ENCODE measurements at regions not wholly inside any gene's neighbourhood (a gene's known extent, or its start where the extent isn't known, plus 50 kb on each side); places are given as distances from the start of the nearest gene placed in this dataset.

GRCh38 chr12:39012870-39013269 lies 107.5 kb upstream of the CPNE8 start:
- no peak for FAIRE-seq
- intact Hi-C loops (cut with micrococcal nuclease): no loop called here
- no peak for DNase-seq (ENCODE audit: low read depth, low spot score)

More at GRCh38 chr12:39012870-39013269, 107.5 kb upstream of the CPNE8 start:
- TF ChIP-seq FOS (IDR thresholded peaks at IDR 0.05; ENCODE audit: borderline replicate concordance, insufficient read depth, low read length): no peak
- TF ChIP-seq GATA2 (IDR thresholded peaks at IDR 0.05; ENCODE audit: insufficient read depth, insufficient read length, low read depth, low read length): no peak
- TF ChIP-seq MAX (IDR thresholded peaks at IDR 0.05; ENCODE audit: insufficient read depth, insufficient read length): no peak
- TF ChIP-seq MYC (IDR thresholded peaks at IDR 0.05; ENCODE audit: low read depth, low read length): no peak
- no peak for TF ChIP-seq CTCF (IDR thresholded peaks at IDR 0.05; ENCODE audit: extremely low read depth in 1 of 2, insufficient read depth in 1 of 2, low read depth in 1 of 2, low read length in 2 of 2)
- TF ChIP-seq EZH2 (IDR thresholded peaks at IDR 0.05; ENCODE audit: borderline replicate concordance, low read depth, low read length, severe bottlenecking): no peak
- TF ChIP-seq JUN (IDR thresholded peaks at IDR 0.05; ENCODE audit: borderline replicate concordance, insufficient read depth, insufficient read length, low read depth): no peak
- no peak for TF ChIP-seq POLR2A (IDR thresholded peaks at IDR 0.05; ENCODE audit: low read depth, low read length)
- no peak for TF ChIP-seq POLR2AphosphoS5 (IDR thresholded peaks at IDR 0.05; ENCODE audit: insufficient read depth, low read depth, low read length)
- ChIA-PET POLR2A (no interaction called here), CTCF (no interaction called here)
- Histone ChIP-seq H3K4me1 (ENCODE audit: control insufficient read depth, extremely low read depth, insufficient read depth, low read length) (no peaks in the 10 kb centered on the region), H3K4me2 (ENCODE audit: insufficient read depth, low read length) (no peak overlapping the region), H3K9ac (replicated peaks; ENCODE audit: extremely low read depth, insufficient read depth, low read length) (no peak overlapping the region), H3K9me3 (replicated peaks; ENCODE audit: control insufficient read depth, insufficient read depth, low read length) (no peaks in the 10 kb centered on the region), H3K9me1 (replicated peaks; ENCODE audit: control insufficient read depth, extremely low read depth, insufficient read depth, low read length) (no peaks in the 10 kb centered on the region), H3K36me3 (ENCODE audit: control insufficient read depth in 2 of 2, extremely low read depth in 1 of 2, insufficient read depth in 2 of 2, low read length in 2 of 2) (no peaks in the 10 kb centered on the region), H2AFZ (ENCODE audit: low read depth, low read length) (no peak overlapping the region), H3K27ac (ENCODE audit: insufficient read depth, low read depth, low read length) (no peak overlapping the region), H3K27me3 (ENCODE audit: control insufficient read depth in 2 of 2, insufficient read depth in 2 of 2, low read length in 2 of 2) (no peaks in the 10 kb centered on the region), H3K4me3 (replicated peaks in 1 of 3; ENCODE audit: insufficient read depth in 1 of 3, low read depth in 1 of 3, low read length in 3 of 3) (no peak overlapping the region), H3K79me2 (ENCODE audit: control insufficient read depth, insufficient read depth, low read length) (no peaks in the 10 kb centered on the region), H4K20me1 (replicated peaks; ENCODE audit: control insufficient read depth, extremely low read depth, insufficient read depth, low read length) (no peaks in the 10 kb centered on the region)
- BruUV-seq (replicated peaks): no TSS peak
- dilution Hi-C loops (cut with MboI; ENCODE audit: extremely low pct_ligation_motif_present, low sequenced_read_pairs): no loop called here

Measured in endothelial cell of umbilical vein (primary cell).